OCI-LY1 (cell line): ENCODE measurements at regions not wholly inside any gene's neighbourhood (a gene's known extent, or its start where the extent isn't known, plus 50 kb on each side); places are given as distances from the start of the nearest gene placed in this dataset.

Experiments
- H2AFZ ChIP-seq: fragments of 200-600 bp; sonication (generic), shearing (Covaris generic); 2 replicates; pipeline ENCODE4 v1.6.0; 2014; ENCODE audit warnings: antibody characterized with exemption, mild to moderate bottlenecking, low read length
- H3F3A ChIP-seq: fragments of 200-600 bp; sonication (generic), shearing (Covaris generic); 2 replicates; pipeline ENCODE4 v1.6.0; 2014; ENCODE audit warnings: mild to moderate bottlenecking, antibody characterized with exemption, low read length, moderate library complexity; ENCODE audit not compliant: insufficient read depth
- H3K27ac ChIP-seq: fragments of 200-600 bp; sonication (generic); 2 replicates; pipeline ENCODE4 v1.5.1; 2014; ENCODE audit warnings: low read length, mixed run types, mild to moderate bottlenecking, low read depth; ENCODE audit not compliant: poor library complexity, severe bottlenecking
- H3K27me3 ChIP-seq: fragments of 200-600 bp; sonication (generic); 2 replicates; pipeline ENCODE4 v1.6.0; 2014; ENCODE audit warnings: antibody characterized with exemption, mild to moderate bottlenecking, low read length, moderate library complexity; ENCODE audit not compliant: insufficient read depth
- H3K36me3 ChIP-seq: fragments of 200-600 bp; sonication (generic); 2 replicates; pipeline ENCODE4 v1.6.1; 2014; ENCODE audit warnings: mild to moderate bottlenecking, antibody characterized with exemption, low read length, moderate library complexity, mixed read lengths; ENCODE audit not compliant: insufficient read depth
- H3K4me1 ChIP-seq: fragments of 200-600 bp; sonication (generic); 2 replicates; pipeline ENCODE4 v1.5.1; 2014; ENCODE audit warnings: mild to moderate bottlenecking, low read length, moderate library complexity; ENCODE audit not compliant: insufficient read depth, severe bottlenecking
- H3K4me2 ChIP-seq: fragments of 200-600 bp; sonication (generic), shearing (Covaris generic); 2 replicates; pipeline ENCODE4 v1.6.1; 2014; ENCODE audit warnings: low read length
- H3K4me3 ChIP-seq: fragments of 200-600 bp; sonication (generic); 2 replicates; pipeline ENCODE4 v1.5.1; 2014; ENCODE audit warnings: low read length, low read depth, mild to moderate bottlenecking, mixed read lengths; ENCODE audit not compliant: poor library complexity, severe bottlenecking
- H3K79me2 ChIP-seq: fragments of 200-600 bp; shearing (Covaris generic); 2 replicates; pipeline ENCODE4 v1.6.1; 2016; ENCODE audit warnings: mixed run types, low read length, mixed read lengths; ENCODE audit not compliant: insufficient read depth
- H3K9ac ChIP-seq: fragments of 200-600 bp; sonication (generic), shearing (Covaris generic); 2 replicates; pipeline ENCODE4 v1.6.1; 2014; ENCODE audit warnings: mild to moderate bottlenecking, low read length, mixed read lengths
- H3K9me2 ChIP-seq: fragments of 200-600 bp; sonication (generic), shearing (Covaris generic); 2 replicates; pipeline ENCODE4 v1.6.1; 2014; ENCODE audit warnings: low read depth, mild to moderate bottlenecking, low read length, mixed read lengths
- H3K9me3 ChIP-seq: fragments of 200-600 bp; shearing (Covaris generic); 2 replicates; pipeline ENCODE4 v1.6.1; 2014; ENCODE audit warnings: low read length, mixed read lengths
- H4K20me1 ChIP-seq: fragments of 200-600 bp; sonication (generic), shearing (Covaris generic); 2 replicates; pipeline ENCODE4 v1.6.0; 2016; ENCODE audit warnings: mild to moderate bottlenecking, low read length; ENCODE audit not compliant: insufficient read depth
- CTCF ChIP-seq: fragments of 200-600 bp; sonication (generic), shearing (Covaris generic); IDR thresholded peaks from 2 replicates; pipeline ENCODE4 v1.5.1; 2017; ENCODE audit warnings: mild to moderate bottlenecking, antibody characterized with exemption, low read length, moderate library complexity, mixed read lengths
- EZH2 ChIP-seq: fragments of 200-600 bp; sonication (generic), shearing (Covaris generic); IDR thresholded peaks from 2 replicates; pipeline ENCODE4 v1.8.0; 2017; ENCODE audit warnings: borderline replicate concordance, mixed run types, mild to moderate bottlenecking, antibody characterized with exemption, low read length, moderate library complexity, mixed read lengths

GRCh38 chr5:24783596-24783995 lies 138.8 kb upstream of the CDH10 start:
- no peaks in the 10 kb centered on the region for H3K9me3 ChIP-seq
- H3K4me1 ChIP-seq, result no peaks in the 10 kb centered on the region
- H3F3A ChIP-seq, result no peaks in the 10 kb centered on the region
- H3K9me2 ChIP-seq, result no peaks in the 10 kb centered on the region
- no peak overlapping the region for H3K4me2 ChIP-seq
- H3K36me3 ChIP-seq, result no peaks in the 10 kb centered on the region
- H3K27ac ChIP-seq, result no peak overlapping the region
- H2AFZ ChIP-seq, result no peak overlapping the region
- no peak overlapping the region for H3K4me3 ChIP-seq
- TF ChIP-seq EZH2, result no peak
- H3K27me3 ChIP-seq, result no peaks in the 10 kb centered on the region
- H3K9ac ChIP-seq, result no peak overlapping the region
- no peaks in the 10 kb centered on the region for H4K20me1 ChIP-seq
- H3K79me2 ChIP-seq, result no peaks in the 10 kb centered on the region

GRCh38 chr5:24777392-24777791 lies 132.6 kb upstream of the CDH10 start:
- Histone ChIP-seq H3K27me3 (no peaks in the 10 kb centered on the region), H4K20me1 (no peaks in the 10 kb centered on the region), H3K4me3 (no peak overlapping the region), H3F3A (no peaks in the 10 kb centered on the region), H3K9me3 (no peaks in the 10 kb centered on the region), H2AFZ (no peak overlapping the region), H3K79me2 (no peaks in the 10 kb centered on the region), H3K36me3 (no peaks in the 10 kb centered on the region), H3K9me2 (no peaks in the 10 kb centered on the region), H3K4me2 (no peak overlapping the region), H3K9ac (no peak overlapping the region), H3K27ac (no peak overlapping the region), H3K4me1 (no peaks in the 10 kb centered on the region)
- TF ChIP-seq EZH2 (no peak), CTCF (no peak)

GRCh38 chr5:24773261-24773660 lies 128.5 kb upstream of the CDH10 start:
- H3K4me2 ChIP-seq, result no peak overlapping the region
- H3K79me2 ChIP-seq, result no peaks in the 10 kb centered on the region
- H3K9me3 ChIP-seq, result no peaks in the 10 kb centered on the region
- no peak overlapping the region for H3K27ac ChIP-seq
- no peaks in the 10 kb centered on the region for H3K4me1 ChIP-seq
- no peak for TF ChIP-seq CTCF
- TF ChIP-seq EZH2, result no peak
- no peak overlapping the region for H2AFZ ChIP-seq
- H4K20me1 ChIP-seq, result no peaks in the 10 kb centered on the region
- no peaks in the 10 kb centered on the region for H3K9me2 ChIP-seq
- H3F3A ChIP-seq, result no peaks in the 10 kb centered on the region
- H3K9ac ChIP-seq, result no peak overlapping the region
- no peaks in the 10 kb centered on the region for H3K36me3 ChIP-seq
- no peak overlapping the region for H3K4me3 ChIP-seq
- no peaks in the 10 kb centered on the region for H3K27me3 ChIP-seq

- no peak overlapping the region for H2AFZ ChIP-seq
- H3K4me1 ChIP-seq, result no peaks in the 10 kb centered on the region
- no peak overlapping the region for H3K4me3 ChIP-seq
- no peak overlapping the region for H3K4me2 ChIP-seq
- no peak for TF ChIP-seq CTCF
- no peak for TF ChIP-seq EZH2
- H4K20me1 ChIP-seq, result no peaks in the 10 kb centered on the region
- H3K36me3 ChIP-seq, result no peaks in the 10 kb centered on the region
- no peaks in the 10 kb centered on the region for H3K27me3 ChIP-seq
- no peak overlapping the region for H3K9ac ChIP-seq
- no peak overlapping the region for H3K27ac ChIP-seq
- H3F3A ChIP-seq, result no peaks in the 10 kb centered on the region
- no peaks in the 10 kb centered on the region for H3K9me2 ChIP-seq
- H3K79me2 ChIP-seq, result no peaks in the 10 kb centered on the region
- no peaks in the 10 kb centered on the region for H3K9me3 ChIP-seq
These were observed 122.3 kb upstream of the CDH10 start for GRCh38 chr5:24767086-24767485.
